ENCODE measurements at regions not wholly inside any gene's neighbourhood (a gene's known extent, or its start where the extent isn't known, plus 50 kb on each side); places are given as distances from the start of the nearest gene placed in this dataset.
A peak's percentile ranks its signal among the peaks of the same experiment; 100 is the strongest.

DNA sequence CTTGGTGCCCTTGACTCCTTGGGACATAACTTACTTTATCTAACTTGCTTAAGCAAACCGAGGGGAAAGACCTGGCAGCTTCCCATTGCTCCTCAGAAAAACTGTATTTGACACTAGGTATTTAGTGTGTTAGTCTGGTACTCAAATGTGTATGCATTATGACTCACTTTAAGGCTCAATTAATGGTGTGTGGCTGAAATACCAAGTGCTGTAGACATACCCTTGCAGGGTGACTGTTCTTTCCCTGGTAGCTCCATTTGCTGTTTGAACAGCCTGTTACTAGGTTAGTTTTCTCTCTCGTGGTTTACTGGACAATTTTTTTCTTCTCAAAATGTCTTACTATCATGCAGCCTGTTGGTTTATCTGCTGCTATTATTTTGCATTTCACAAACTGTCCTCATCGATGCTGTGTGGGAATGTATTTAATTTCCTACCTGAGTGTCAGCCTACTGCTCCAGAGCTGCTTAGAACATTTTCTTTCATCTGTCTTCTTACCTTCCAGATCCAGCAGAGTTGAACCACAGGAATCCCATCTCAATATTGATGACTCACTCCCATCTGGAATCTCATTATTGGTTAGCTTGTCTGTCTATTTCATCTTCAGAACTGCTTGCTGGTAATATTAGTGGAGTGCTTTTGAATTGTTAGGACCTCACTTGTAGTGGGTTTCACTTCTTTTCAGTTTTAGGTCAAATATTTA is 158.0 kb upstream of the FAT1 start:
- Histone ChIP-seq H3K9ac (no peak overlapping the region), H3K4me1 (peaks cover 6% of the 10 kb centered on the region), H3K4me3 (no peak overlapping the region), H3K4me2 (no peak overlapping the region), H3K27ac (no peak overlapping the region), H3K36me3 (no peaks in the 10 kb centered on the region), H3K27me3 (no peaks in the 10 kb centered on the region), H3K9me3 (peaks cover 8% of the 10 kb centered on the region; the same call in 1 of the 2 replicates), H4K20me1 (no peaks in the 10 kb centered on the region)
- no peak for TF ChIP-seq Cebpa-rat (IDR thresholded peaks at IDR 0.05)

DNA sequence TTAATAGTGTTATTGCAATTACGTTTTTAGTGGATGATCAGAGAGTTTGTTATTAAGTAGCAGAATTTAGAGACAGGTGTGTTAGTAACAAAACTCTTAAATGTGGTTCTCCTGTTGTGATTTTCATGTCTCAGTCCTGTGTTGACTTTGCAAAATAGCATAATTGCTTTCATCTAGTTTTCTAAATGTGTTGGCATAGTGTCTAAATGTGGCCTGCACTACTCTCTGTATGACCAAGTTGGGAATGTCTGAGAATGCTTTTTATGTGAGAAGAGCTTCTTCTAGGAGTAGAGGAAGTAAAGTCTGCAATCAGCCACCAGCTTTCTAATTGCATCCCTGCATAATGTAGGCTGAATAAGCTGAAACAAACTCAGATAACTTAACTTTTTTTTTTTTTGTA is 158.6 kb upstream of the FAT1 start:
- Histone ChIP-seq H3K27ac (no peak overlapping the region), H3K36me3 (no peaks in the 10 kb centered on the region), H3K9ac (no peak overlapping the region), H3K4me2 (no peak overlapping the region), H3K4me1 (peaks cover 13% of the 10 kb centered on the region), H4K20me1 (no peaks in the 10 kb centered on the region), H3K27me3 (no peaks in the 10 kb centered on the region), H3K4me3 (no peak overlapping the region), H3K9me3 (peaks cover 8% of the 10 kb centered on the region; the same call in 1 of the 2 replicates)
- no peak for TF ChIP-seq Cebpa-rat (IDR thresholded peaks at IDR 0.05)

DNA sequence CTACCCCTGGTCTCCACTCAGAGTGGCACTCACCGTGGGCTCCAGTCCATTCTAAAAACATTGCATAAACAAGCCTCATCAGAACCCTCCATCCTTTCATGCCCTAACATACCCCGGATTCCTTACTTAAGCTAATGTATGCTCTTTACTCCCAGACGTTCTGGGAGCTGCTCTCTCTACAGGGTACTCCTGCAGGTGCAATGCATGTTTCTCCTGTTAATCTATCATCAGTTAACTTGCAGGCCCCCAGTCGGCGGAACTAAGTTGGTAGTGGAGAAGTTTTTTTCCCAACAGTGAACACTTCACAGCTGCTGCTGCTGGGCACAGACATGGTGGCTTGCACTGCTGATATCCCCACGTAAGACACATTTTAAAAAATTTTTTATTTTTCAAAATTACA is 161.6 kb upstream of the FAT1 start:
- no peak overlapping the region for H3K27ac ChIP-seq
- no peaks in the 10 kb centered on the region for H4K20me1 ChIP-seq
- 0 out of 2 replicates have a peak, but pooled peaks cover 5% of the 10 kb centered on the region for H3K36me3 ChIP-seq
- no peak overlapping the region for H3K4me2 ChIP-seq
- peaks cover 20% of the 10 kb centered on the region for H3K4me1 ChIP-seq
- no peak for TF ChIP-seq Cebpa-rat (IDR thresholded peaks at IDR 0.05)
- H3K4me3 ChIP-seq, result no peak overlapping the region
- H3K27me3 ChIP-seq, result no peaks in the 10 kb centered on the region
- no peak overlapping the region for H3K9ac ChIP-seq
- peaks cover 17% of the 10 kb centered on the region for H3K9me3 ChIP-seq

DNA sequence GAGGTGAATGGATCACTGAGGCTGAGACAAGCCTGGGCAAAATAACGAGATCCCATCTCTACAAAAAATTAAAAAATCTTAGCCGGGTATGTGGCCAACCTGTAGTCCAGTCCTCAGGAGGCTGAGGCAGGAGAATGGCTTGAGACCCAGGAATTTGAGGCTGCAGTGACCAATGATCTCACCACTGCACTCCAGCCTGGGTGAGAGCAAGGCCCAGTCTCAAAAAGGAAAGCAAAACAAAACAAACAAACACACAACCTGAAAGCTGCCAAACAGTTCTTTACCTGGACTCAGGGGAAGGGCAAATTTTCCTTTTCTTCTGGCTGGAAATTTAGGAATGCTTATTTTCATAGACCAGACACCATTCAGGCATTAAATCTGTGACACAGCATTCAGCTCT is 163.1 kb upstream of the FAT1 start:
- peak overlapping the region; percentile 26; the same call in 1 of the 2 replicates for H3K9ac ChIP-seq
- H3K4me3 ChIP-seq, result no peak overlapping the region
- peak overlapping the region; percentile 58 for H3K4me2 ChIP-seq
- peaks cover 26% of the 10 kb centered on the region for H3K4me1 ChIP-seq
- no peaks in the 10 kb centered on the region for H3K27me3 ChIP-seq
- H3K27ac ChIP-seq, result peak overlapping the region; percentile 72
- peaks cover 27% of the 10 kb centered on the region for H3K9me3 ChIP-seq
- H4K20me1 ChIP-seq, result no peaks in the 10 kb centered on the region
- no peak for TF ChIP-seq Cebpa-rat (IDR thresholded peaks at IDR 0.05)
- 0 out of 2 replicates have a peak, but pooled peaks cover 5% of the 10 kb centered on the region for H3K36me3 ChIP-seq

DNA sequence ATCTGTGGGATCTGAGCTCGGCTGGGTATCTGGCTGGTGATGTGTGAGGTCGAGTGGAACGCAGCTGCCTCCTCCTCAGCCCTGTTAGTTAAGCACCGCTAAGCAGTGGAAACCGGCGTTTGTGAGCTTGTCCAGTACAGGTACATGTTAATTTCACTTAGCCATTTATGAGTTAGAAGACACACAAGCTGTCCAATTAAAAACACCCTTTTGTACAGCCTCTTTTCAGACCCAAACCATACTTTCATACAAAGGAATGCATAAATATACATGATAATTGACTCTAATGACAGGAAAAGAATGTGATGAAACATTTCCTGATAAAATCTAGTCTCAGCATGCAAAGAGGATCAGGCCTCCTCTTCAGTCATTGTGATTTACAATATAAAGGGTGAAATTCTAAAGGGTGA is 163.6 kb upstream of the FAT1 start:
- H3K4me3 ChIP-seq, result no peak overlapping the region
- H3K27ac ChIP-seq, result peak overlapping the region; percentile 72
- H3K4me2 ChIP-seq, result peak overlapping the region; percentile 58
- H3K36me3 ChIP-seq, result 0 out of 2 replicates have a peak, but pooled peaks cover 5% of the 10 kb centered on the region
- no peaks in the 10 kb centered on the region for H3K27me3 ChIP-seq
- H4K20me1 ChIP-seq, result no peaks in the 10 kb centered on the region
- peaks cover 27% of the 10 kb centered on the region for H3K9me3 ChIP-seq
- no peak for TF ChIP-seq Cebpa-rat (IDR thresholded peaks at IDR 0.05)
- 0 out of 2 replicates have a peak overlapping the region, but pooled peaks have one; percentile 26 for H3K9ac ChIP-seq
- H3K4me1 ChIP-seq, result peaks cover 31% of the 10 kb centered on the region

DNA sequence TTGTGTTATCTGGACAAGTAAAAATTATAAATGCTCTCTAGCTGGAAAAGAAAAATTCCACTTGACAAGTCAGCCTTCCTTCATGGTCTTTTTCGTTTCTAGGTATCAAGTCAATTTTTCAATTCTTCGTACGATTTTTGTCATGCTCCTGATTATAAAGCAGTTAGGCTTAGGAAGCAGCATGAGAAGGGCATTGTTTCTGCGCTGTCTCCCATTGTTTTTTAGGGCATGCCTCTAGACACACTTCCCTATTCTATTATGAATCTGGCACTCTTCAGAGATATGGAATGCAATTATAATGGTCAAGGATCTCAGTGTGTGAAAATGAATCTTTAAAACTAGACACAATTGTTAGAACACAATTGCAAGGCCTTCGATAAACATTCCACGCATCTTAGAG is 164.1 kb upstream of the FAT1 start:
- no peak overlapping the region for H3K4me3 ChIP-seq
- H3K9me3 ChIP-seq, result peaks cover 27% of the 10 kb centered on the region
- H3K36me3 ChIP-seq, result 0 out of 2 replicates have a peak, but pooled peaks cover 5% of the 10 kb centered on the region
- 0 out of 2 replicates have a peak overlapping the region, but pooled peaks have one; percentile 26 for H3K9ac ChIP-seq
- peak overlapping the region; percentile 72 for H3K27ac ChIP-seq
- no peaks in the 10 kb centered on the region for H4K20me1 ChIP-seq
- H3K4me2 ChIP-seq, result peak overlapping the region; percentile 58
- H3K4me1 ChIP-seq, result peaks cover 31% of the 10 kb centered on the region
- H3K27me3 ChIP-seq, result no peaks in the 10 kb centered on the region
- TF ChIP-seq Cebpa-rat (IDR thresholded peaks at IDR 0.05), result no peak

DNA sequence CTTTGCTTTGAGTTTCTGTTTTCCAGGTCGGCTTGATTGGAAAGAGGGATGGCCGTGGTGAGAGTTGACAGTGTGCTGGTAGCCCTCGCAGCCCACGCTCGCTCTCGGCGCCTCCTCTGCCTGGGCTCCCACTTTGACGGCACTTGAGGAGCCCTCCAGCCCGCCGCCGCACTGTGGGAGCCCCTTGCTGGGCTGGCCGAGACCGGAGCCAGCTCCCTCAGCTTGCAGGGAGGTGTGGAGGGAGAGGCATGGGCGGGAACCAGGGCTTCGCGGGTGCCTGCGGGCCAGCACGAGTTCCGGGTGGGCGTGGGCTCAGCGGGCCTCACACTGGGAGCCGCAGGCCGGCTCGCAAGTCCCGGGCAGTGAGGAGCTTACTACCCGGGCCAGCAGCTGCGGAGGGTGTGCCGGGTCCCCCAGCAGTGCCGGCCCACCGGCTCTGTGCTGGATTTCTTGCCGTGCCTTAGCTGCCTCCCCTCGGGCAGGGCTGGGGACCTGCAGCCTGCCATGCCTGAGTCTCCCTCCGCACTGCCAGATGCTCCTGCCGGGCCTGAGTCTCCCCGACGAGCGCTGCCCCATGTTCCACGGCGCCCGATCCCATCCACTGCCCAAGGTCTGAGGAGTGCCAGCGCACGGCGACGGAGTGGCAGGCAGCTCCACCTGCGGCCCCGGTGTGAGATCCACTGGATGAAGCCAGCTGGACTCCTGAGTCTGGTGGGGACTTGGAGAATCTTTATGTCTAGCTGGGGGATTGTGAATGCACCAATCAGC is 166.4 kb upstream of the FAT1 start:
- no peaks in the 10 kb centered on the region for H4K20me1 ChIP-seq
- H3K27ac ChIP-seq, result no peak overlapping the region
- no peaks in the 10 kb centered on the region for H3K27me3 ChIP-seq
- no peak for TF ChIP-seq Cebpa-rat (IDR thresholded peaks at IDR 0.05)
- H3K4me3 ChIP-seq, result no peak overlapping the region
- no peak overlapping the region for H3K4me2 ChIP-seq
- H3K36me3 ChIP-seq, result 0 out of 2 replicates have a peak, but pooled peaks cover 5% of the 10 kb centered on the region
- H3K9ac ChIP-seq, result no peak overlapping the region
- H3K4me1 ChIP-seq, result peaks cover 50% of the 10 kb centered on the region
- H3K9me3 ChIP-seq, result peaks cover 27% of the 10 kb centered on the region

DNA sequence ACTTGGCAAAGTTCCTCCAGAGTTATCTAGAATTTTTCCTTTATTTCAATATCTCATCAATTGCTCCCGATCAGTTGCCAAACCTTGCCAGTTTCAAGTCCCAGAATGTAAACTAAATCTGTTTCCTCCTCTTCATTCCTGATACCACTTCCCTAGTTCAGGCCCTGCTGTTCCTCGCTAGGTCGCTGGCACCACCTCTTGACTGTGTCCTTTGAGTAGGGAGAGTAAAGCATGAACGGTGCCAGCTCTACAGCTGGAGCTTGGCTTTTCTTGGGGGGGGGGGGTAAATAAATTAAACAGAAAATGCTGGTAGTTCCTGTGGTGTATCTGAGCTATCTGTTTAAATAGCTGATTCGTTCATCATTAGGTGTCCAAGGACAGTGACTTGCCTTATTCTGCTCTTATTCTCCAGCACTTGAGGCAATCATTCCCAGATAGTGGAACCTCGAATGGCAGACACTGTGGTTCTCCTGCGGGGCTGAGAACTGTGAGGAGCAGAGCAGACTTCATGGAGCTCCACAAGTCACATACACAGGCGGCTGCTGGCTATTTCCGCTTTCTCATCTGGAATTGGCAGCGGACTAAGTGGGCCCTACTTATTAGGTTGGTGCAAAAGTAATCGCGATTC is 168.3 kb upstream of the FAT1 start:
- H3K27me3 ChIP-seq, result no peaks in the 10 kb centered on the region
- no peak overlapping the region for H3K27ac ChIP-seq
- H3K36me3 ChIP-seq, result 0 out of 2 replicates have a peak, but pooled peaks cover 5% of the 10 kb centered on the region
- H3K9ac ChIP-seq, result no peak overlapping the region
- peak overlapping the region; percentile 30 for H3K4me2 ChIP-seq
- H4K20me1 ChIP-seq, result no peaks in the 10 kb centered on the region
- no peak overlapping the region for H3K4me3 ChIP-seq
- TF ChIP-seq Cebpa-rat (IDR thresholded peaks at IDR 0.05), result no peak
- peaks cover 59% of the 10 kb centered on the region for H3K4me1 ChIP-seq
- peaks cover 27% of the 10 kb centered on the region for H3K9me3 ChIP-seq

DNA sequence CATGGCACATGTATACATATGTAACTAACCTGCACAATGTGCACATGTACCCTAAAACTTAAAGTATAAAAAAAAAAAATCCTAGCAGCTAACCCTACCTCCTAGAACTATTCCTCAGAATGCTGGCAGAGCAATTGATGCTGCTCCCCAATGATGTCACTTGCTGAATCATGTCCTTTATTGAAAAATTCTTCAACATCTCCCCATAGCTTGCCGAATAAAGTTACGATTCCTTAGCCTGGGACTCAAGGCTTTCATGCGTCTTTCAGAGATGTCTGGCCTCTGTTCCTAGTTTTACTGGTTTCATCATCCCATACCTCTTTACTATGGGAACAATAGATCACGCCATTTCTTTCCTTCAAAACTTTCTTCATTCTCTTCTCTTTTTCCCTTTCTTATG is 174.7 kb upstream of the FAT1 start:
- H3K36me3 ChIP-seq, result no peaks in the 10 kb centered on the region
- no peak for TF ChIP-seq Cebpa-rat (IDR thresholded peaks at IDR 0.05)
- no peak overlapping the region for H3K27ac ChIP-seq
- H4K20me1 ChIP-seq, result no peaks in the 10 kb centered on the region
- no peak overlapping the region for H3K4me3 ChIP-seq
- H3K9me3 ChIP-seq, result no peaks in the 10 kb centered on the region; the same call in 1 of the 2 replicates
- H3K9ac ChIP-seq, result no peak overlapping the region
- H3K4me1 ChIP-seq, result peaks cover 55% of the 10 kb centered on the region
- H3K27me3 ChIP-seq, result no peaks in the 10 kb centered on the region
- H3K4me2 ChIP-seq, result no peak overlapping the region
